Fibroblast of lung (primary cell): ENCODE measurements at regions not wholly inside any gene's neighbourhood (a gene's known extent, or its start where the extent isn't known, plus 50 kb on each side); places are given as distances from the start of the nearest gene placed in this dataset.
A peak's percentile ranks its signal among the peaks of the same experiment; 100 is the strongest.

Source experiments
- DNase-seq, 2 donors: peaks; one replicate each; pipeline versions ENCODE4 v3.0.0 to v3.0.0-alpha.2; 2010; ENCODE audit warnings: low read depth in 2 of 2
- H2AFZ ChIP-seq: 2 replicates; pipeline ENCODE4 v1.5.1; 2012; ENCODE audit warnings: low read length, control low read depth, inconsistent platforms
- H3K27ac ChIP-seq: 2 replicates; pipeline ENCODE4 v1.5.1; 2011; ENCODE audit warnings: low read length, control low read depth; ENCODE audit not compliant: insufficient read depth
- H3K27me3 ChIP-seq: 2 replicates; pipeline ENCODE4 v1.5.1; 2011; ENCODE audit warnings: mild to moderate bottlenecking, low read length; ENCODE audit not compliant: control insufficient read depth, insufficient read depth
- H3K36me3 ChIP-seq: 2 replicates; pipeline ENCODE4 v1.5.1; 2011; ENCODE audit warnings: low read length; ENCODE audit not compliant: control insufficient read depth, insufficient read depth
- H3K4me1 ChIP-seq: 2 replicates; pipeline ENCODE4 v1.5.1; 2011; ENCODE audit warnings: low read length; ENCODE audit not compliant: control insufficient read depth, insufficient read depth; ENCODE audit errors: extremely low read depth
- H3K4me2 ChIP-seq: 2 replicates; pipeline ENCODE4 v1.5.1; 2011; ENCODE audit warnings: low read length, control low read depth; ENCODE audit not compliant: insufficient read depth; ENCODE audit errors: extremely low read depth
- H3K4me3 ChIP-seq, 4 experiments: fragments of 200-600 bp in 1 of 4; sonication (generic) in 1 of 4; replicated peaks in 1 of 4; 2 replicates each; pipeline ENCODE4 v1.5.1; 2011 to 2016; ENCODE audit warnings: low read length in 4 of 4, low read depth in 3 of 4, mild to moderate bottlenecking in 3 of 4, control low read depth in 2 of 4, inconsistent platforms in 1 of 4, mixed read lengths in 1 of 4; ENCODE audit not compliant: insufficient read depth in 1 of 4; ENCODE audit errors: control extremely low read depth in 1 of 4
- H3K79me2 ChIP-seq: 2 replicates; pipeline ENCODE4 v1.5.1; 2012; ENCODE audit warnings: mild to moderate bottlenecking, low read length, inconsistent platforms; ENCODE audit not compliant: control insufficient read depth, insufficient read depth
- H3K9ac ChIP-seq: 2 replicates; pipeline ENCODE4 v1.5.1; 2011; ENCODE audit warnings: mild to moderate bottlenecking, low read length, control low read depth; ENCODE audit not compliant: insufficient read depth
- H3K9me3 ChIP-seq: 2 replicates; pipeline ENCODE4 v1.5.1; 2012; ENCODE audit warnings: low read depth, low read length; ENCODE audit not compliant: control insufficient read depth, insufficient read depth
- H4K20me1 ChIP-seq: 2 replicates; pipeline ENCODE4 v1.5.1; 2011; ENCODE audit warnings: low read length; ENCODE audit not compliant: control insufficient read depth, insufficient read depth; ENCODE audit errors: extremely low read depth
- CTCF ChIP-seq, 2 donors: IDR thresholded peaks in 1 of 2; conservative IDR thresholded peaks in 1 of 2; 1 replicate in 1 of 2; 2 replicates in 1 of 2; pipeline ENCODE4 v1.5.1; 2011 to 2012; ENCODE audit warnings: low read length in 2 of 2, control low read depth in 1 of 2, inconsistent platforms in 1 of 2, low read depth in 1 of 2, mild to moderate bottlenecking in 1 of 2
- EZH2 ChIP-seq: IDR thresholded peaks from 2 replicates; pipeline ENCODE4 v1.5.1; 2012; ENCODE audit warnings: low read length, control low read depth, mild to moderate bottlenecking; ENCODE audit errors: missing control alignments

- Histone ChIP-seq H3K4me3 (no peak overlapping the region), H2AFZ (no peak overlapping the region), H3K9me3 (no peaks in the 10 kb centered on the region), H3K9ac (no peak overlapping the region), H3K4me1 (peaks cover 15% of the 10 kb centered on the region), H3K79me2 (no peaks in the 10 kb centered on the region), H3K27ac (no peak overlapping the region), H3K4me2 (no peak overlapping the region), H4K20me1 (no peaks in the 10 kb centered on the region), H3K36me3 (no peaks in the 10 kb centered on the region), H3K27me3 (no peaks in the 10 kb centered on the region)
- TF ChIP-seq CTCF (conservative IDR thresholded peaks at IDR 0.05 in 1 of 2, IDR thresholded peaks at IDR 0.05 in 1 of 2; ENCODE audit: low read depth in 1 of 2, low read length in 2 of 2) (no peak), EZH2 (no peak)
- no peak for DNase-seq
Observed at GRCh38 chr15:39192979-39193560, 387.8 kb upstream of the THBS1 start.

- H3K4me1 ChIP-seq: peaks cover 15% of the 10 kb centered on the region
- H3K27ac ChIP-seq: no peak overlapping the region
- no peaks in the 10 kb centered on the region for H4K20me1 ChIP-seq
- H3K27me3 ChIP-seq: no peaks in the 10 kb centered on the region
- H3K79me2 ChIP-seq: no peaks in the 10 kb centered on the region
- TF ChIP-seq EZH2 (no peak), CTCF (conservative IDR thresholded peaks at IDR 0.05 in 1 of 2, IDR thresholded peaks at IDR 0.05 in 1 of 2; ENCODE audit: low read depth in 1 of 2, low read length in 2 of 2) (no peak)
- H2AFZ ChIP-seq: no peak overlapping the region
- no peak overlapping the region for H3K4me2 ChIP-seq
- H3K9ac ChIP-seq: no peak overlapping the region
- DNase-seq: no peak
- H3K9me3 ChIP-seq: no peaks in the 10 kb centered on the region
- H3K36me3 ChIP-seq: no peaks in the 10 kb centered on the region
- no peak overlapping the region for H3K4me3 ChIP-seq
Observed at GRCh38 chr15:39193611-39194010, 387.3 kb upstream of the THBS1 start.

GRCh38 chr15:39194106-39194830 lies 386.6 kb upstream of the THBS1 start:
- H3K4me3 ChIP-seq: no peak overlapping the region
- H3K79me2 ChIP-seq: no peaks in the 10 kb centered on the region
- no peak overlapping the region for H3K9ac ChIP-seq
- peak; percentile 43 to 83 for DNase-seq
- TF ChIP-seq EZH2: no peak
- no peak for TF ChIP-seq CTCF (conservative IDR thresholded peaks at IDR 0.05 in 1 of 2, IDR thresholded peaks at IDR 0.05 in 1 of 2; ENCODE audit: low read depth in 1 of 2, low read length in 2 of 2)
- no peaks in the 10 kb centered on the region for H3K36me3 ChIP-seq
- no peak overlapping the region for H2AFZ ChIP-seq
- no peaks in the 10 kb centered on the region for H3K27me3 ChIP-seq
- peaks cover 15% of the 10 kb centered on the region for H3K4me1 ChIP-seq
- no peaks in the 10 kb centered on the region for H4K20me1 ChIP-seq
- H3K4me2 ChIP-seq: no peak overlapping the region
- H3K9me3 ChIP-seq: no peaks in the 10 kb centered on the region
- no peak overlapping the region for H3K27ac ChIP-seq
